ENCODE measurements at regions not wholly inside any gene's neighbourhood (a gene's known extent, or its start where the extent isn't known, plus 50 kb on each side); places are given as distances from the start of the nearest gene placed in this dataset.

- Histone ChIP-seq H3K36me3 (ENCODE audit: control insufficient read depth in 2 of 2, insufficient read depth in 1 of 2, low read length in 2 of 2) (no peaks in the 10 kb centered on the region), H3K9me3 (ENCODE audit: control insufficient read depth, insufficient read depth, low read depth, low read length) (no peaks in the 10 kb centered on the region), H3K4me3 (ENCODE audit: low read depth, low read length) (no peak overlapping the region), H3K4me1 (ENCODE audit: control insufficient read depth, insufficient read depth, low read length) (no peaks in the 10 kb centered on the region), H3K27ac (ENCODE audit: extremely low read depth, low read depth, low read length) (no peak overlapping the region)
- ChIA-PET CTCF (no interaction called here), POLR2A (no interaction called here)
- TF ChIP-seq ZNF426 (tag by site-specific recombination; IDR thresholded peaks at IDR 0.05) (no peak), BCL11B (tag by site-specific recombination; IDR thresholded peaks at IDR 0.05; ENCODE audit: low read depth) (no peak), ZNF148 (tag by site-specific recombination; IDR thresholded peaks at IDR 0.05; ENCODE audit: borderline replicate concordance) (no peak), PRDM4 (tag by site-specific recombination; IDR thresholded peaks at IDR 0.05) (no peak), ZNF521 (tag by site-specific recombination; IDR thresholded peaks at IDR 0.05) (no peak), ZNF501 (tag by site-specific recombination; IDR thresholded peaks at IDR 0.05) (no peak), ZNF600 (tag by site-specific recombination; IDR thresholded peaks at IDR 0.05) (no peak), PRDM6 (tag by site-specific recombination; IDR thresholded peaks at IDR 0.05) (no peak), ZNF830 (tag by site-specific recombination; IDR thresholded peaks at IDR 0.05; ENCODE audit: low read depth) (no peak), ZNF394 (tag by site-specific recombination; IDR thresholded peaks at IDR 0.05; ENCODE audit: borderline replicate concordance) (no peak)
- TF ChIP-seq, protein P1, sequence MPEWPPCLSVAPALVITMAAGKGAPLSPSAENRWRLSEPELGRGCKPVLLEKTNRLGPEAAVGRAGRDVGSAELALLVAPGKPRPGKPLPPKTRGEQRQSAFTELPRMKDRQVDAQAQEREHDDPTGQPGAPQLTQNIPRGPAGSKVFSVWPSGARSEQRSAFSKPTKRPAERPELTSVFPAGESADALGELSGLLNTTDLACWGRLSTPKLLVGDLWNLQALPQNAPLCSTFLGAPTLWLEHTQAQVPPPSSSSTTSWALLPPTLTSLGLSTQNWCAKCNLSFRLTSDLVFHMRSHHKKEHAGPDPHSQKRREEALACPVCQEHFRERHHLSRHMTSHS (tag by site-specific recombination; IDR thresholded peaks at IDR 0.05): no peak
Measured at GRCh38 chr2:8031370-8031769, 650.5 kb upstream of the ID2 start.

GRCh38 chr2:8033546-8034096 is 648.2 kb upstream of the ID2 start:
- H3K4me1 ChIP-seq (ENCODE audit: control insufficient read depth, insufficient read depth, low read length): no peaks in the 10 kb centered on the region
- H3K27ac ChIP-seq (ENCODE audit: extremely low read depth, low read depth, low read length): no peak overlapping the region
- H3K9me3 ChIP-seq (ENCODE audit: control insufficient read depth, insufficient read depth, low read depth, low read length): no peaks in the 10 kb centered on the region
- TF ChIP-seq ZNF184 (tag by site-specific recombination; IDR thresholded peaks at IDR 0.05) (no peak), ZNF664 (tag by site-specific recombination; IDR thresholded peaks at IDR 0.05) (no peak), ZBTB44 (tag by site-specific recombination; IDR thresholded peaks at IDR 0.05) (no peak), ZNF830 (tag by site-specific recombination; IDR thresholded peaks at IDR 0.05; ENCODE audit: low read depth) (no peak), INSM2 (tag by site-specific recombination; IDR thresholded peaks at IDR 0.05) (no peak), ZNF530 (tag by site-specific recombination; IDR thresholded peaks at IDR 0.05; ENCODE audit: low read depth) (no peak), ZNF639 (tag by site-specific recombination; IDR thresholded peaks at IDR 0.05) (no peak), ZNF10 (tag by site-specific recombination; IDR thresholded peaks at IDR 0.05) (no peak)
- TF ChIP-seq, protein P1 (tag by site-specific recombination; IDR thresholded peaks at IDR 0.05): no peak
- no peak overlapping the region for H3K4me3 ChIP-seq (ENCODE audit: low read depth, low read length)
- ChIA-PET CTCF (interaction anchor here (1.6 kb wide), 1 partner anchor 660 kb away, joined by 5 read pairs; no protein-coding TSS in a partner anchor), POLR2A (no interaction called here)
- no peaks in the 10 kb centered on the region for H3K36me3 ChIP-seq (ENCODE audit: control insufficient read depth in 2 of 2, insufficient read depth in 1 of 2, low read length in 2 of 2)
